ENCODE measurements at regions not wholly inside any gene's neighbourhood (a gene's known extent, or its start where the extent isn't known, plus 50 kb on each side); places are given as distances from the start of the nearest gene placed in this dataset.

- no peak overlapping the region for H3K27ac ChIP-seq (ENCODE audit: low read depth, low read length)
Observed at GRCh38 chr16:65394281-65394680, 272.4 kb upstream of the CDH11 start.

GRCh38 chr16:65392806-65393565 is 271.1 kb upstream of the CDH11 start:
- ATAC-seq (no peak), DNase-seq (no peak)
- peaks cover 0 to 6% (median 0%) of the 10 kb centered on the region in 5 donors for H3K36me3 Mint-ChIP-seq
- H3K27ac Mint-ChIP-seq, result no peak overlapping the region
- H3K36me3 ChIP-seq (ENCODE audit: control insufficient read depth in 2 of 3, insufficient read depth in 3 of 3, low read length in 3 of 3), result no peaks in the 10 kb centered on the region
- H3K27me3 Mint-ChIP-seq, result no peaks in the 10 kb centered on the region
- POLR2A ChIA-PET, result no interaction called here
- no peak overlapping the region for H3K4me3 ChIP-seq (ENCODE audit: low read length)
- H3K9me3 ChIP-seq (ENCODE audit: control insufficient read depth in 2 of 3, low read length in 3 of 3), result peaks cover 0 to 6% (median 0%) of the 10 kb centered on the region in 3 experiments
- no peak overlapping the region for H3K4me3 Mint-ChIP-seq
- H3K4me1 ChIP-seq (ENCODE audit: control insufficient read depth in 2 of 2, insufficient read depth in 2 of 2, low read length in 2 of 2), result no peaks in the 10 kb centered on the region
- CTCF ChIA-PET, result no interaction called here
- intact Hi-C loops (cut with micrococcal nuclease), result no loop called here
- peaks cover 0 to 2% (median 0%) of the 10 kb centered on the region in 7 donors for H3K4me1 Mint-ChIP-seq
- H3K27me3 ChIP-seq (ENCODE audit: control insufficient read depth in 2 of 2, insufficient read depth in 2 of 2, low read length in 2 of 2), result no peaks in the 10 kb centered on the region
- peaks cover 3 to 20% (median 13%) of the 10 kb centered on the region in 11 donors for H3K9me3 Mint-ChIP-seq
- H3K27ac ChIP-seq (ENCODE audit: low read depth, low read length), result no peak overlapping the region

More at GRCh38 chr16:65394281-65394680, 272.4 kb upstream of the CDH11 start:
- Mint-ChIP-seq H3K9me3 (peaks cover 0 to 19% (median 9%) of the 10 kb centered on the region in 11 donors), H3K27ac (no peak overlapping the region), H3K36me3 (peaks cover 0 to 2% (median 0%) of the 10 kb centered on the region in 5 donors), H3K27me3 (no peaks in the 10 kb centered on the region), H3K4me3 (no peak overlapping the region), H3K4me1 (peaks cover 0 to 2% (median 0%) of the 10 kb centered on the region in 7 donors)
- ChIA-PET POLR2A (no interaction called here), CTCF (no interaction called here)
- Histone ChIP-seq H3K36me3 (ENCODE audit: control insufficient read depth in 2 of 3, insufficient read depth in 3 of 3, low read length in 3 of 3) (no peaks in the 10 kb centered on the region), H3K9me3 (ENCODE audit: control insufficient read depth in 2 of 3, low read length in 3 of 3) (peaks cover 0 to 6% (median 0%) of the 10 kb centered on the region in 3 experiments), H3K4me1 (ENCODE audit: control insufficient read depth in 2 of 2, insufficient read depth in 2 of 2, low read length in 2 of 2) (no peaks in the 10 kb centered on the region), H3K4me3 (ENCODE audit: low read length) (no peak overlapping the region), H3K27me3 (ENCODE audit: control insufficient read depth in 2 of 2, insufficient read depth in 2 of 2, low read length in 2 of 2) (no peaks in the 10 kb centered on the region)
- no peak for ATAC-seq
- DNase-seq, result no peak
- intact Hi-C loops (cut with micrococcal nuclease), result no loop called here

- no peak overlapping the region for H3K4me3 Mint-ChIP-seq
Observed at GRCh38 chr16:65388592-65388991, 266.7 kb upstream of the CDH11 start.

GRCh38 chr16:65386672-65387071 is 264.8 kb upstream of the CDH11 start:
- Mint-ChIP-seq H3K4me1 (peaks cover 0 to 2% (median 0%) of the 10 kb centered on the region in 7 donors), H3K27me3 (no peaks in the 10 kb centered on the region), H3K36me3 (peaks cover 0 to 6% (median 0%) of the 10 kb centered on the region in 5 donors), H3K4me3 (no peak overlapping the region), H3K9me3 (peaks cover 3 to 41% (median 12%) of the 10 kb centered on the region in 11 donors), H3K27ac (no peak overlapping the region)
- CTCF ChIA-PET, result no interaction called here
- Histone ChIP-seq H3K36me3 (ENCODE audit: control insufficient read depth in 2 of 3, insufficient read depth in 3 of 3, low read length in 3 of 3) (no peaks in the 10 kb centered on the region), H3K4me1 (ENCODE audit: control insufficient read depth in 2 of 2, insufficient read depth in 2 of 2, low read length in 2 of 2) (no peaks in the 10 kb centered on the region), H3K9me3 (ENCODE audit: control insufficient read depth in 2 of 3, low read length in 3 of 3) (peaks cover 0 to 6% (median 0%) of the 10 kb centered on the region in 3 experiments), H3K4me3 (ENCODE audit: low read length) (no peak overlapping the region), H3K27ac (ENCODE audit: low read depth, low read length) (no peak overlapping the region), H3K27me3 (ENCODE audit: control insufficient read depth in 2 of 2, insufficient read depth in 2 of 2, low read length in 2 of 2) (no peaks in the 10 kb centered on the region)
- intact Hi-C loops (cut with micrococcal nuclease), result no loop called here
- POLR2A ChIA-PET, result no interaction called here
- DNase-seq (no peak), ATAC-seq (no peak)

More at GRCh38 chr16:65388592-65388991, 266.7 kb upstream of the CDH11 start:
- intact Hi-C loops (cut with micrococcal nuclease), result no loop called here
- Histone ChIP-seq H3K9me3 (ENCODE audit: control insufficient read depth in 2 of 3, low read length in 3 of 3) (peaks cover 0 to 6% (median 0%) of the 10 kb centered on the region in 3 experiments), H3K27ac (ENCODE audit: low read depth, low read length) (no peak overlapping the region), H3K36me3 (ENCODE audit: control insufficient read depth in 2 of 3, insufficient read depth in 3 of 3, low read length in 3 of 3) (no peaks in the 10 kb centered on the region), H3K4me3 (ENCODE audit: low read length) (no peak overlapping the region), H3K27me3 (ENCODE audit: control insufficient read depth in 2 of 2, insufficient read depth in 2 of 2, low read length in 2 of 2) (no peaks in the 10 kb centered on the region), H3K4me1 (ENCODE audit: control insufficient read depth in 2 of 2, insufficient read depth in 2 of 2, low read length in 2 of 2) (no peaks in the 10 kb centered on the region)
- no peak for ATAC-seq
- no peak for DNase-seq
- POLR2A ChIA-PET, result no interaction called here
- no peaks in the 10 kb centered on the region for H3K27me3 Mint-ChIP-seq
- CTCF ChIA-PET, result interaction anchor here (0.6 kb wide), 1 partner anchor 203 kb away, joined by 3 read pairs; no protein-coding TSS in a partner anchor
- H3K9me3 Mint-ChIP-seq, result peaks cover 4 to 37% (median 14%) of the 10 kb centered on the region in 11 donors
- H3K27ac Mint-ChIP-seq, result no peak overlapping the region
- H3K4me1 Mint-ChIP-seq, result peaks cover 0 to 2% (median 0%) of the 10 kb centered on the region in 7 donors
- H3K36me3 Mint-ChIP-seq, result peaks cover 0 to 6% (median 0%) of the 10 kb centered on the region in 5 donors

- Mint-ChIP-seq H3K4me3 (no peak overlapping the region), H3K9me3 (peaks cover 3 to 40% (median 12%) of the 10 kb centered on the region in 11 donors), H3K36me3 (peaks cover 0 to 6% (median 0%) of the 10 kb centered on the region in 5 donors), H3K27me3 (no peaks in the 10 kb centered on the region), H3K4me1 (no peaks in the 10 kb centered on the region), H3K27ac (no peak overlapping the region)
- H3K9me3 ChIP-seq (ENCODE audit: control insufficient read depth in 2 of 3, low read length in 3 of 3), result no peaks in the 10 kb centered on the region
- no peaks in the 10 kb centered on the region for H3K27me3 ChIP-seq (ENCODE audit: control insufficient read depth in 2 of 2, insufficient read depth in 2 of 2, low read length in 2 of 2)
- intact Hi-C loops (cut with micrococcal nuclease), result no loop called here
- DNase-seq (no peak), ATAC-seq (no peak)
- no peaks in the 10 kb centered on the region for H3K36me3 ChIP-seq (ENCODE audit: control insufficient read depth in 2 of 3, insufficient read depth in 3 of 3, low read length in 3 of 3)
- no peak overlapping the region for H3K4me3 ChIP-seq (ENCODE audit: low read length)
- ChIA-PET POLR2A (no interaction called here), CTCF (no interaction called here)
- H3K4me1 ChIP-seq (ENCODE audit: control insufficient read depth in 2 of 2, insufficient read depth in 2 of 2, low read length in 2 of 2), result no peaks in the 10 kb centered on the region
- H3K27ac ChIP-seq (ENCODE audit: low read depth, low read length), result no peak overlapping the region
Observed at GRCh38 chr16:65384441-65384840, 262.6 kb upstream of the CDH11 start.

GRCh38 chr16:65377195-65377594 is 255.3 kb upstream of the CDH11 start:
- Mint-ChIP-seq H3K36me3 (no peaks in the 10 kb centered on the region), H3K9me3 (peaks cover 0 to 10% (median 3%) of the 10 kb centered on the region in 11 donors), H3K4me1 (no peaks in the 10 kb centered on the region), H3K27ac (no peak overlapping the region), H3K27me3 (no peaks in the 10 kb centered on the region), H3K4me3 (no peak overlapping the region)
- no peaks in the 10 kb centered on the region for H3K36me3 ChIP-seq (ENCODE audit: control insufficient read depth in 2 of 3, insufficient read depth in 3 of 3, low read length in 3 of 3)
- no peak overlapping the region for H3K4me3 ChIP-seq (ENCODE audit: low read length)
- H3K27ac ChIP-seq (ENCODE audit: low read depth, low read length), result no peak overlapping the region
- no peaks in the 10 kb centered on the region for H3K27me3 ChIP-seq (ENCODE audit: control insufficient read depth in 2 of 2, insufficient read depth in 2 of 2, low read length in 2 of 2)
- ChIA-PET POLR2A (no interaction called here), CTCF (no interaction called here)
- H3K9me3 ChIP-seq (ENCODE audit: control insufficient read depth in 2 of 3, low read length in 3 of 3), result no peaks in the 10 kb centered on the region
- H3K4me1 ChIP-seq (ENCODE audit: control insufficient read depth in 2 of 2, insufficient read depth in 2 of 2, low read length in 2 of 2), result no peaks in the 10 kb centered on the region
- DNase-seq, result no peak
- intact Hi-C loops (cut with micrococcal nuclease), result no loop called here
- no peak for ATAC-seq

- intact Hi-C loops (cut with micrococcal nuclease), result no loop called here
- ATAC-seq, result no peak
Observed at GRCh38 chr16:65376601-65377000, 254.7 kb upstream of the CDH11 start.

More at GRCh38 chr16:65376601-65377000, 254.7 kb upstream of the CDH11 start:
- CTCF ChIA-PET, result no interaction called here
- H3K4me1 ChIP-seq (ENCODE audit: control insufficient read depth in 2 of 2, insufficient read depth in 2 of 2, low read length in 2 of 2), result no peaks in the 10 kb centered on the region
- H3K4me3 ChIP-seq (ENCODE audit: low read length), result no peak overlapping the region
- no peaks in the 10 kb centered on the region for H3K27me3 ChIP-seq (ENCODE audit: control insufficient read depth in 2 of 2, insufficient read depth in 2 of 2, low read length in 2 of 2)
- H3K4me3 Mint-ChIP-seq, result no peak overlapping the region
- H3K27ac Mint-ChIP-seq, result no peak overlapping the region
- no peak overlapping the region for H3K27ac ChIP-seq (ENCODE audit: low read depth, low read length)
- no peaks in the 10 kb centered on the region for H3K36me3 Mint-ChIP-seq
- H3K9me3 ChIP-seq (ENCODE audit: control insufficient read depth in 2 of 3, low read length in 3 of 3), result no peaks in the 10 kb centered on the region
- DNase-seq, result no peak
- peaks cover 0 to 5% (median 0%) of the 10 kb centered on the region in 11 donors for H3K9me3 Mint-ChIP-seq
- no peaks in the 10 kb centered on the region for H3K27me3 Mint-ChIP-seq
- POLR2A ChIA-PET, result no interaction called here
- no peaks in the 10 kb centered on the region for H3K4me1 Mint-ChIP-seq
- no peaks in the 10 kb centered on the region for H3K36me3 ChIP-seq (ENCODE audit: control insufficient read depth in 2 of 3, insufficient read depth in 3 of 3, low read length in 3 of 3)

All from naive thymus-derived CD4-positive, alpha-beta T cell (primary cell).